NCI-H748 (cell line): ENCODE measurements at regions not wholly inside any gene's neighbourhood (a gene's known extent, or its start where the extent isn't known, plus 50 kb on each side); places are given as distances from the start of the nearest gene placed in this dataset.
"Not testable (repeated sequence)": the region's sequence is repeated elsewhere in the genome, so short reads cannot be mapped to it uniquely, and the experiment has no call there.

Experiments
- DNase-seq: peaks from one replicate; lab custom pipeline; 2025; ENCODE audit not compliant: unreplicated experiment; lab: John Stamatoyannopoulos, UW

- no peak for DNase-seq
Measured at GRCh38 chr1:4462831-4463484, 191.5 kb upstream of the AJAP1 start.

GRCh38 chr1:4463631-4464030, 190.8 kb upstream of the AJAP1 start:
- no peak for DNase-seq

GRCh38 chr1:4464478-4464877, 189.9 kb upstream of the AJAP1 start:
- DNase-seq = no peak

- no peak for DNase-seq
Measured at GRCh38 chr1:4467241-4467640, 187.2 kb upstream of the AJAP1 start.

- no peak for DNase-seq
Measured at GRCh38 chr1:4468386-4468785, 186.0 kb upstream of the AJAP1 start.

- DNase-seq = no peak
Measured at GRCh38 chr1:4468804-4469514, 185.4 kb upstream of the AJAP1 start.

- no peak for DNase-seq
Measured at GRCh38 chr1:4476394-4476793, 178.0 kb upstream of the AJAP1 start.

GRCh38 chr1:4481451-4481850, 173.0 kb upstream of the AJAP1 start:
- no peak for DNase-seq

- DNase-seq = no peak
Measured at GRCh38 chr1:4482526-4482925, 171.9 kb upstream of the AJAP1 start.

GRCh38 chr1:4483021-4483625, 171.3 kb upstream of the AJAP1 start:
- no peak for DNase-seq

- peak; percentile 64 for DNase-seq
Measured at GRCh38 chr1:4485398-4485797, 169.0 kb upstream of the AJAP1 start.

- no peak for DNase-seq
Measured at GRCh38 chr1:4485878-4486277, 168.5 kb upstream of the AJAP1 start.

GRCh38 chr1:4486408-4487120, 167.8 kb upstream of the AJAP1 start:
- no peak for DNase-seq

- DNase-seq = no peak
Measured at GRCh38 chr1:4488018-4488417, 166.4 kb upstream of the AJAP1 start.

GRCh38 chr1:4489486-4489885, 164.9 kb upstream of the AJAP1 start:
- DNase-seq = no peak

- DNase-seq = not testable (repeated sequence)
Measured at GRCh38 chr1:4489992-4490391, 164.4 kb upstream of the AJAP1 start.

- DNase-seq = no peak
Measured at GRCh38 chr1:4494027-4494426, 160.4 kb upstream of the AJAP1 start.

GRCh38 chr1:4494558-4494957, 159.9 kb upstream of the AJAP1 start:
- peak; percentile 7 for DNase-seq

- DNase-seq = no peak
Measured at GRCh38 chr1:4495809-4496208, 158.6 kb upstream of the AJAP1 start.

- no peak for DNase-seq
Measured at GRCh38 chr1:4500441-4500840, 154.0 kb upstream of the AJAP1 start.

GRCh38 chr1:4506591-4506990, 147.8 kb upstream of the AJAP1 start:
- no peak for DNase-seq

GRCh38 chr1:4509206-4509605, 145.2 kb upstream of the AJAP1 start:
- DNase-seq = no peak
